Small intestine (tissue), 7 donors: ENCODE measurements at regions not wholly inside any gene's neighbourhood (a gene's known extent, or its start where the extent isn't known, plus 50 kb on each side); places are given as distances from the start of the nearest gene placed in this dataset.

ENCODE experiments used
- DNase-seq, 2 donors: peaks; one replicate each; pipeline versions ENCODE4 v3.0.0 to v3.0.0-alpha.2; 2013
- FAIRE-seq: peaks from 2 replicates; lab custom pipeline; 2012; peaks lifted over from hg19 to GRCh38; lab: Jason Lieb, UNC
- H3K27ac ChIP-seq, 3 donors: one replicate each; pipeline ENCODE4 v1.5.1; 2013; ENCODE audit warnings: low read length in 2 of 3, mild to moderate bottlenecking in 2 of 3, control low read depth in 1 of 3, inconsistent platforms in 1 of 3, low read depth in 1 of 3, moderate library complexity in 1 of 3
- H3K27me3 ChIP-seq, 3 donors: one replicate each; pipeline ENCODE4 v1.6.1; 2013; ENCODE audit warnings: low read length in 3 of 3, inconsistent platforms in 1 of 3; ENCODE audit not compliant: control insufficient read depth in 3 of 3, insufficient read depth in 3 of 3
- H3K36me3 ChIP-seq, 3 donors: one replicate each; pipeline ENCODE4 v1.6.1; 2013; ENCODE audit warnings: low read length in 3 of 3, inconsistent platforms in 1 of 3, low read depth in 1 of 3, mild to moderate bottlenecking in 1 of 3, moderate library complexity in 1 of 3; ENCODE audit not compliant: control insufficient read depth in 3 of 3, insufficient read depth in 2 of 3
- H3K4me1 ChIP-seq, 3 donors: one replicate each; pipeline ENCODE4 v1.6.1; 2013; ENCODE audit warnings: low read length in 2 of 3, inconsistent platforms in 1 of 3, low read depth in 1 of 3, mild to moderate bottlenecking in 1 of 3, moderate library complexity in 1 of 3; ENCODE audit not compliant: control insufficient read depth in 3 of 3, insufficient read depth in 2 of 3
- H3K4me3 ChIP-seq, 3 donors: one replicate each; pipeline ENCODE4 v1.5.1; 2013; ENCODE audit warnings: low read length in 3 of 3, control low read depth in 1 of 3, inconsistent platforms in 1 of 3, low read depth in 1 of 3, mild to moderate bottlenecking in 1 of 3, moderate library complexity in 1 of 3
- H3K9me3 ChIP-seq, 2 donors: one replicate each; pipeline ENCODE4 v1.6.1; 2013; ENCODE audit warnings: low read depth in 1 of 2, low read length in 1 of 2; ENCODE audit not compliant: control insufficient read depth in 2 of 2, insufficient read depth in 1 of 2
- WGBS, 3 donors: extraction: QIAGEN DNeasy Blood & Tissue Kit; methylation state at CpG; one replicate each; pipeline ENCODE4 v1.1.7; 2013; 5-methylcytosine and 5-hydroxymethylcytosine counted together
- donor health status: healthy with polysubstance abuse.
- donor health status: control.
- donor health status: control.
- donor health status: Bipolar disorder and iron deficiency.
- donor health status: healthy.

DNA sequence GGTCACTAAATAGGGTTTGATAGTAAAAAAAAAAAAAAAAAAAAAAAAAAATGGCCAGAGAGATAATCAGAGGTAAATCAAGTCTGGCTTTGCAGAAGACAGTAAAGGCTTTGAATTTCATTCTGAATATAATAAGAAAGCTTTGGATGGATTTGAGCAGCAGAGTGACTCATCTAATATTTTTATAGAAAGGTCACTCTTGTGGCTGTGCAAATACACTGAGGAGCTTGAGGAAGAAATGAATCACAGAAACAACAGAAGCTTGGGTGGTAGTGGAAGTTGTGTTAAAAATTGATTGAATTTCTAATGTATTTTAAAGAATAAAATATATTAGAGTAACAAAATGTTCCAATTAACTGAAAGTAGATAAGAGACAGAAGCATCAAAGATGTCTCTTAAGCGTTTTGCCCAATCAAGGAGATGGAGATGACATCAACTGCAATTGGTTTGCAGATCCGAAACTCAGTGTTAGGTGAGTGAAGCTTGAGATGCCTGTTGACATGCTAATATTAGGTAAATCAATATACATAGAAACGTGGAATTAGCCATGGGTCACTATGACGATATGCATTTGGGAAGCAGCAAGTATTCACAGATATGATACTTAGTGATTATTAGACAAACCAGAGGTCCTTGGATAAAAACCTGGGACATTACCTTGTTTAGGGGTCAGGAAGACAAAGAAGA is 280.5 kb downstream of the GPM6A start:
- 69 to 84% (median 74%) methylated on average over 4 of the region's 4 CpGs for WGBS, 3 donors
- Histone ChIP-seq H3K36me3 (no peaks in the 10 kb centered on the region), H3K9me3 (no peaks in the 10 kb centered on the region), H3K4me1 (no peaks in the 10 kb centered on the region), H3K27me3 (no peaks in the 10 kb centered on the region), H3K4me3 (no peak overlapping the region), H3K27ac (no peak overlapping the region)
- no peak for FAIRE-seq
- DNase-seq = no peak

DNA sequence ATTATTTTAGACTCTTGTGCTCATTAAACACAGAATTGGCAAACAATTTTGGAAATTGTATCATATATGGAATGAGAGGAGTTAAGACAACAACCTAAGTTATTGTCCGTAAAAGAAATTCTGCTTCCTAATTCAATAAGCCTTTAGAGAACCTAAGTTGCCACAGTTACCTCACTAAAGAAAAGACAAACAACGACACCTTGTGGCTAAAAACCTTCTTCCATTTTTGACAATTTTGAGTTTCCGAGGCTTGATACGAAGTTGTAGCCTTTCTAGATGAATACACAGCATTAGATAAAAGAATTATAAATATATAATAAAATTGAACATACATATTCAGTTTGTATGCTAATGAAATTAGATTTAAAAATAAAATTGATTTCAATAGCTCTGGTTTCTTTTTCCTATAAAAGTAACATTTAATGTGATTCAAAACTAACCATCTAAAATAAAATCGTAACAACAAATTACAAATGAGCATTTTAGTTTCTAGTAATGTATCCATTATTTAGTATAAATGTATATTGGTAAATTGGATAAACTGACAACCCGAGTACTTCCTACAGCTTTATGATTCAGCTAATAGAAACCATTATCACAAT is 275.1 kb downstream of the GPM6A start:
- WGBS, 3 donors = 31 to 34% (median 31%) methylated on average over 6 of the region's 6 CpGs
- DNase-seq = peak; percentile 12 to 19
- Histone ChIP-seq H3K36me3 (no peaks in the 10 kb centered on the region), H3K27me3 (no peaks in the 10 kb centered on the region), H3K9me3 (peaks cover 0 to 11% of the 10 kb centered on the region in 2 donors), H3K4me1 (no peaks in the 10 kb centered on the region), H3K4me3 (no peak overlapping the region), H3K27ac (no peak overlapping the region)
- no peak for FAIRE-seq

DNA sequence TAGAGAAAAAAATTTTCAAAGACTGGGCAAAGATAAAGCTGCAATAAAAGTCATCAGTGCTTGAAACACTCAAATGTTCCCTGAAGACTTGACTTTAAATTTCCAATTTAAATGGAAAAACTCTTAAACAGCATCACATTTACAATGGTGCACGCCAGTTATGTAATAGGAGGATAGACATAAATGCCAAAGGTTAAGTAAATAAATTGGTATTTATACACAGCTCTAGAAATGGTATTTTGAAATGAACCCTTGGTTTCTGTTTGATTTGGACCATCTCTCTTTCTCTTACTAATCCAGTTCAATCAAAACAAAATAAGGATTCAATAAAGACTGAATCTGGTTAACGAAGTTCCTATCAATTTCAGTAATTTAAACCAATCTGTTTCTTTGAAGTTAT is 272.6 kb downstream of the GPM6A start:
- WGBS, 3 donors = 47 to 63% (median 48%) methylated on average over 2 of the region's 2 CpGs
- H3K27me3 ChIP-seq = no peaks in the 10 kb centered on the region
- no peaks in the 10 kb centered on the region for H3K4me1 ChIP-seq
- H3K36me3 ChIP-seq = no peaks in the 10 kb centered on the region
- no peak overlapping the region for H3K4me3 ChIP-seq
- peaks cover 0 to 11% of the 10 kb centered on the region in 2 donors for H3K9me3 ChIP-seq
- DNase-seq = no peak
- no peak for FAIRE-seq
- no peak overlapping the region for H3K27ac ChIP-seq

DNA sequence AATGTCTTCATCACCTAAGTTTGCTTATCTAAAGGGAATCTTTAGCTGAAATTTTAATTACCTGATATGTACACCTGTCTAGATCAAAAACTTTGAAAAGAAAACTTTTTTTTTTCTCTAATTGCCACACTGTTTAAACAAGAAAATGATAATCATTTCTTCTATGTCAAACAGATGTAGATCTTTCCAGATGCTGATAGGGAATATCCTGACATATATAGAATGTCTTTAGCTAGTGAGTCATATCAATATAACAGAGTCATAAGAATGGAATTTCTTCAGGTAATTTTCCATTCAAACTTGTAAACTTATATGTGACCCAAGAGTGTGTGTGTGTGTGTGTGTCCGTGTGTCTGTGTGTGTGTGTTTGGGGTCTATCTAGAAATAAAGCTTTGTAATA is 271.9 kb downstream of the GPM6A start:
- no peak overlapping the region for H3K27ac ChIP-seq

DNA sequence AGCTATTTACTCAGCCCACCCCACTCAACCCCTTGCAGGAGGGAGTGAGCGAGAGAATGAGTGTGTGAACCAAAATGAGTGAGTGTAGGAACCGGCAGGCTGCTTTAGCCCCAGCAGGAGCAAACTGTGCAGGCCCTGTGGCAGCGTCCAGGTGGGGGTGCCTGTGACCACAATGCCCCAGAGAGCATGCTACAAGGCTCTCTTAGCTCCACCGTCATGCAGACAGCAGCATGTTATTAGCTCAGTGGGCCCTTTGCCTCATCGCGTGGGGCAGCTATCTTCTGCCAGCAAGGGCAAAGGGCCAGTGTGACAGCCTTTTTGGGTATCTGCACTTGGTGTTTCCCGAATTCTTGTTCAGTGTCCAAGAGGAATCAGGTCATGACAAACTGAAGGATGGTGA is 271.3 kb downstream of the GPM6A start:
- Histone ChIP-seq H3K27ac (no peak overlapping the region), H3K36me3 (no peaks in the 10 kb centered on the region), H3K4me3 (no peak overlapping the region), H3K9me3 (peaks cover 0 to 11% of the 10 kb centered on the region in 2 donors), H3K4me1 (no peaks in the 10 kb centered on the region), H3K27me3 (no peaks in the 10 kb centered on the region)
- 76 to 89% (median 84%) methylated on average over 7 of the region's 7 CpGs for WGBS, 3 donors
- FAIRE-seq = no peak
- no peak for DNase-seq

More for the DNA sequence above, 271.9 kb downstream of the GPM6A start:
- FAIRE-seq (no peak), DNase-seq (no peak)
- WGBS, 3 donors = 80 to 90% (median 84%) methylated on average over 1 of the region's 1 CpG
- Histone ChIP-seq H3K9me3 (peaks cover 0 to 11% of the 10 kb centered on the region in 2 donors), H3K36me3 (no peaks in the 10 kb centered on the region), H3K27me3 (no peaks in the 10 kb centered on the region), H3K4me3 (no peak overlapping the region), H3K4me1 (no peaks in the 10 kb centered on the region)

DNA sequence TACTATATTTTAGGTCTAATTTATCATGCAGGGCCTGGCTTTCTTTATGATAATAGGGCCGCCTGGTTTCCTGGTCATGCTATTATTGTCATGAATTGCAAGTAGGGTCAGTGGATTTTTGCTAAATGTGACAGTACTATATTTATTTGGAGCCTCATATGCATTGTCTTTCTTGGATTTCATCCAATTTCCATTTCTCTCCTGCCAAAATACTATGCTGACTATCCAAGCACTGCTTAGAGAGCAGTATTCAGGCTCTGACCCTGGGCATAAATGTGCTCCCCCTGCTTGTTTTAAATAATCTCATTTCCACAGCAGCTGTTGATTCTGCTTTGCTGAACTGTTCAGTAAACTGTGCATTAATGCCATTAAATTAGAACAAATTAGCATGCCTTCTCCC is 269.3 kb downstream of the GPM6A start:
- 57 to 79% (median 75%) methylated on average over 1 of the region's 1 CpG for WGBS, 3 donors
- Histone ChIP-seq H3K27me3 (no peaks in the 10 kb centered on the region), H3K27ac (no peak overlapping the region), H3K36me3 (no peaks in the 10 kb centered on the region), H3K4me1 (no peaks in the 10 kb centered on the region), H3K9me3 (peaks cover 0 to 11% of the 10 kb centered on the region in 2 donors), H3K4me3 (no peak overlapping the region)
- FAIRE-seq (no peak), DNase-seq (no peak)

DNA sequence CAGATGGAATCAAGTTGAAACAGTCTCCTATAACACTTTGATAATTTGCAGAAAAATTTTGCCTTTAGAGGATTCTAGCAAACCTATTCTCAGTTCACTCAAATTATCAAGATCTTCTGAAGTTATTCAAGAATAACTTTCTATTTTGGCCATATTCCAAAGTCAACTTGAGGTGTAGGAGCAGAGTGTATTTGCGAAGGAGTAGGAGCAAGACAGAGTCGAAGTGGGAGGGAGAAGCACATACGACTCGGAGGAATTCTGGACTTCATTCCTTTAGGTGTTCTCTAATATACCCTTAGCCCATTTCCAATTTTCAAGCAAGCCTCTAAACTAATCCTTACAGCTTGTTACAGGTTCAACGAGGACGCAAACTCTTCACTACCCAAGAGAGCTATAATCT is 252.9 kb downstream of the GPM6A start:
- no peak overlapping the region for H3K27ac ChIP-seq
- WGBS, 3 donors = 79 to 82% (median 80%) methylated on average over 6 of the region's 6 CpGs
- no peaks in the 10 kb centered on the region for H3K9me3 ChIP-seq
- no peak for DNase-seq
- H3K36me3 ChIP-seq = no peaks in the 10 kb centered on the region
- no peaks in the 10 kb centered on the region for H3K27me3 ChIP-seq
- no peak overlapping the region for H3K4me3 ChIP-seq
- FAIRE-seq = no peak
- H3K4me1 ChIP-seq = no peaks in the 10 kb centered on the region

DNA sequence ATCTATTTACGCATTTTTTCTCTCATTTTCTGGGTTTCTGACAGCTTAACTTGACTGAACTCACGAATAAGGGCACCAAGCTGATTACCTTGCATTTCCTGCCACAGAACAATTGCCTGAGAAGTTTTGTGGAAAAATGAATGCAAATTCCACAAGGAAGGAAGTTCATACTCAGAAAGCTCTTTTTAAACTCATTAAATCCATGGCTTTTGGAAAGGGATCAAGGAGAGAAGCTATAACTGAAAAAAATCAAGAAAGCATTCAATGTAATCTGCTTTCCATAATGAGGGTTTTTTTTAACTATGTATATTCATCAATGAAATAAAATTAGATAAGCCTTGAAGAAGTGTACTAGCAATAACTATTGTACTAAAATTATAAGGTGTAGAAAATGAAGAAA is 252.5 kb downstream of the GPM6A start:
- H3K4me1 ChIP-seq = no peaks in the 10 kb centered on the region
- 52 to 64% (median 55%) methylated on average over 2 of the region's 2 CpGs for WGBS, 3 donors
- FAIRE-seq = no peak

More for the DNA sequence above, 252.5 kb downstream of the GPM6A start:
- H3K27ac ChIP-seq = no peak overlapping the region
- H3K4me3 ChIP-seq = no peak overlapping the region
- DNase-seq = no peak
- H3K27me3 ChIP-seq = no peaks in the 10 kb centered on the region
- H3K36me3 ChIP-seq = no peaks in the 10 kb centered on the region
- H3K9me3 ChIP-seq = no peaks in the 10 kb centered on the region
